ENCODE measurements at regions not wholly inside any gene's neighbourhood (a gene's known extent, or its start where the extent isn't known, plus 50 kb on each side); places are given as distances from the start of the nearest gene placed in this dataset.

GRCh38 chr17:36682773-36683172 lies 81.4 kb downstream of the MRM1 start:
- no peak for TF ChIP-seq POLR2A (IDR thresholded peaks at IDR 0.05)
- TF ChIP-seq, protein P1, sequence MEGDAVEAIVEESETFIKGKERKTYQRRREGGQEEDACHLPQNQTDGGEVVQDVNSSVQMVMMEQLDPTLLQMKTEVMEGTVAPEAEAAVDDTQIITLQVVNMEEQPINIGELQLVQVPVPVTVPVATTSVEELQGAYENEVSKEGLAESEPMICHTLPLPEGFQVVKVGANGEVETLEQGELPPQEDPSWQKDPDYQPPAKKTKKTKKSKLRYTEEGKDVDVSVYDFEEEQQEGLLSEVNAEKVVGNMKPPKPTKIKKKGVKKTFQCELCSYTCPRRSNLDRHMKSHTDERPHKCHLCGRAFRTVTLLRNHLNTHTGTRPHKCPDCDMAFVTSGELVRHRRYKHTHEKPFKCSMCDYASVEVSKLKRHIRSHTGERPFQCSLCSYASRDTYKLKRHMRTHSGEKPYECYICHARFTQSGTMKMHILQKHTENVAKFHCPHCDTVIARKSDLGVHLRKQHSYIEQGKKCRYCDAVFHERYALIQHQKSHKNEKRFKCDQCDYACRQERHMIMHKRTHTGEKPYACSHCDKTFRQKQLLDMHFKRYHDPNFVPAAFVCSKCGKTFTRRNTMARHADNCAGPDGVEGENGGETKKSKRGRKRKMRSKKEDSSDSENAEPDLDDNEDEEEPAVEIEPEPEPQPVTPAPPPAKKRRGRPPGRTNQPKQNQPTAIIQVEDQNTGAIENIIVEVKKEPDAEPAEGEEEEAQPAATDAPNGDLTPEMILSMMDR (IDR thresholded peaks at IDR 0.05) = no peak

Measured in right lobe of liver (tissue), 4 donors.